Right atrium auricular region (tissue), 2 donors: ENCODE measurements at regions not wholly inside any gene's neighbourhood (a gene's known extent, or its start where the extent isn't known, plus 50 kb on each side); places are given as distances from the start of the nearest gene placed in this dataset.
"Not testable (repeated sequence)": the region's sequence is repeated elsewhere in the genome, so short reads cannot be mapped to it uniquely, and the experiment has no call there.

Experiments used
- DNase-seq: peaks from one replicate; pipeline ENCODE4 v3.0.0-alpha.2; 2019; ENCODE audit warnings: low spot score
- H3K27ac ChIP-seq, 2 donors: fragments of 200-600 bp; sonication (generic); 1 replicate in 1 of 2; 2 replicates in 1 of 2; pipeline ENCODE4 v1.5.1; 2016 to 2019
- H3K27me3 ChIP-seq, 2 donors: fragments of 200-600 bp; sonication (generic); one replicate each; pipeline versions ENCODE4 v1.5.1 to v1.6.0; 2017 to 2019
- H3K36me3 ChIP-seq: fragments of 200-600 bp; sonication (generic); one replicate; pipeline ENCODE4 v1.5.1; 2016
- H3K4me1 ChIP-seq, 2 donors: fragments of 200-600 bp; sonication (generic); one replicate each; pipeline versions ENCODE4 v1.5.1 to v1.6.0; 2017 to 2019
- H3K4me3 ChIP-seq, 2 donors: fragments of 200-600 bp; sonication (generic); 1 replicate in 1 of 2; 2 replicates in 1 of 2; pipeline ENCODE4 v1.5.1; 2017 to 2019; ENCODE audit warnings: mild to moderate bottlenecking in 1 of 2, moderate library complexity in 1 of 2
- H3K9me3 ChIP-seq, 2 donors: fragments of 200-600 bp; sonication (generic); one replicate each; pipeline ENCODE4 v1.5.1; 2019
- TF ChIP-seq, protein P1 (sequence below), 2 donors: fragments of 200-600 bp; sonication (generic); IDR thresholded peaks; one replicate each; pipeline ENCODE4 v1.5.1; 2019; ENCODE audit warnings: antibody characterized with exemption in 2 of 2

DNA sequence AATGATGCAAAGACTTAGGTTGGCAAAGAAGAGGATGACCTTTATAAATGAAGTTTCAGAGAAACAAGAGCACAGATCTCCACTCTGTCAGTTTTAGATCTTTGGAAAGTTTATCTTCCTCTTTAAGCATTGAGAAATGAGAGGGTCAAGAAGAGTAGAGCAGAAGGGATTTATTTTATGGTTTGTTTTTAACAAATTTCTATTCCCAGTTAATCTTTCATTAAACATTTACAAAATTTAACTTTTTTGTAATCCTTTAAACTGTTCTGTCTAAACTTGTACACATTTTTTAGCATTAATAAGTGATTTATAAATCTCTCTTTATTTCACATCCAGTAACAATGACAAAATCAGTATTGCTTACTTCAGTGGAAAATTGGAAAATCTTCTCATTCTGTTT lies 875.0 kb upstream of the IGFBP7 start:
- Histone ChIP-seq H3K4me1 (no peaks in the 10 kb centered on the region), H3K36me3 (no peaks in the 10 kb centered on the region), H3K27me3 (no peaks in the 10 kb centered on the region), H3K4me3 (no peak overlapping the region), H3K9me3 (no peaks in the 10 kb centered on the region), H3K27ac (no peak overlapping the region)
- DNase-seq, result no peak
- TF ChIP-seq, protein P1, sequence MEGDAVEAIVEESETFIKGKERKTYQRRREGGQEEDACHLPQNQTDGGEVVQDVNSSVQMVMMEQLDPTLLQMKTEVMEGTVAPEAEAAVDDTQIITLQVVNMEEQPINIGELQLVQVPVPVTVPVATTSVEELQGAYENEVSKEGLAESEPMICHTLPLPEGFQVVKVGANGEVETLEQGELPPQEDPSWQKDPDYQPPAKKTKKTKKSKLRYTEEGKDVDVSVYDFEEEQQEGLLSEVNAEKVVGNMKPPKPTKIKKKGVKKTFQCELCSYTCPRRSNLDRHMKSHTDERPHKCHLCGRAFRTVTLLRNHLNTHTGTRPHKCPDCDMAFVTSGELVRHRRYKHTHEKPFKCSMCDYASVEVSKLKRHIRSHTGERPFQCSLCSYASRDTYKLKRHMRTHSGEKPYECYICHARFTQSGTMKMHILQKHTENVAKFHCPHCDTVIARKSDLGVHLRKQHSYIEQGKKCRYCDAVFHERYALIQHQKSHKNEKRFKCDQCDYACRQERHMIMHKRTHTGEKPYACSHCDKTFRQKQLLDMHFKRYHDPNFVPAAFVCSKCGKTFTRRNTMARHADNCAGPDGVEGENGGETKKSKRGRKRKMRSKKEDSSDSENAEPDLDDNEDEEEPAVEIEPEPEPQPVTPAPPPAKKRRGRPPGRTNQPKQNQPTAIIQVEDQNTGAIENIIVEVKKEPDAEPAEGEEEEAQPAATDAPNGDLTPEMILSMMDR (IDR thresholded peaks at IDR 0.05), result no peak

DNA sequence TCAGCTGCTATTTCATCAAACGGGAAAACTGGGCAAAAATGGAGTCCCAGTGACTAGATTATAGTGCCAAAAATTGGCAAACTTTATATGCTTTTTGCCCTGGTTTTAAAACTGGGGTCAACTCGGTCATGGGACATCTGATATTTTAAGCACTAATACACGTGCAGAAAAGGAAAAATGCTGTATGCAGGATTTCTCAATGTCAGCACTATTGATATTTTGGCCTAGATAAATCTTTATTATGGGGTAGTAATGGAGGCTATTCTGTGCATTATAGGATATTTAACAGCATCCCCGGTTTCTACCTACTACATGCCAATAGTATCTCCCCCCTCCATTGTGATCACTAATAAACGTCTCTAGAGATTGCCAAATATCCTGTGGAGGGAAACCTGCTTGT lies 870.9 kb upstream of the IGFBP7 start:
- Histone ChIP-seq H3K27me3 (no peaks in the 10 kb centered on the region), H3K27ac (no peak overlapping the region), H3K36me3 (no peaks in the 10 kb centered on the region), H3K9me3 (no peaks in the 10 kb centered on the region), H3K4me1 (no peaks in the 10 kb centered on the region), H3K4me3 (no peak overlapping the region)
- no peak for DNase-seq
- TF ChIP-seq, protein P1 (IDR thresholded peaks at IDR 0.05), result no peak

DNA sequence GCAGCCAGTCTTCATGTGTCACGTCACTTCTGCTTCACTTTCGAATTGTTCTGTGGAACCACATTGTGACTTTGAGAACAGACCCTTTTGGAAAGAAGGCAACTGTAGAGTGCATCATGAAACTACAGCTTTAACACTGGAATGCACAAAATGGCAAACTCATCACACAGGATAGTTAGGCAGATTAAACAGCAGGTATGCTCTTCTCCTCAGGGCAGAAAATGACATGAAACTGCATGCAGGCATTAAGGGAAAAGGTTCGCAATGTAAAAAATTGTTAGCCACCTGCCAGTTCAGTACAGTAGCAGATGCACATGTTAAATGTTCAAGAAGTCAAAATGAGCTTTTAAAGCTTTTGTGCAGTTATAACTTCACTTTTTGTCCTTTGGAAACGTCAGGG lies 864.6 kb upstream of the IGFBP7 start:
- H3K4me3 ChIP-seq, result no peak overlapping the region
- no peak overlapping the region for H3K27ac ChIP-seq
- H3K9me3 ChIP-seq, result no peaks in the 10 kb centered on the region
- DNase-seq, result no peak
- H3K36me3 ChIP-seq, result no peaks in the 10 kb centered on the region
- no peaks in the 10 kb centered on the region for H3K4me1 ChIP-seq
- TF ChIP-seq, protein P1 (IDR thresholded peaks at IDR 0.05), result no peak
- no peaks in the 10 kb centered on the region for H3K27me3 ChIP-seq

DNA sequence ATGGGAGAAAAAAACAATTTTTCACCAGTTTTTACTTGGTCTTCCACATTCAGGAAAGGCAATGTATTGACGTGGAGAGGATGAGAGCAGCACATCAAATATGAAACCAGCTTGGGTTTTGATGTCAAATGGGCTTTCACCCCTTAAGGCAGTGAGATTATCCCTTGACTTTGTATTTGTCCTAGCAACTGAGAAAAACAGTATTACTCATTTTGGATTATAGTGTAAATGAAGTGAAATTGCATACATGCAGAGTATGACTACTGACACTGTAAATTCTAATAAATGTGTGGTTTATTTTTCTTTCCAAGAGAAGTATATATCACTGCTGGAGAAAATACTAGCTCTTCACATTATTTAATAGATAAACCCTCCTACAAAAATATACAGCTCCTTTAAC lies 863.6 kb upstream of the IGFBP7 start:
- TF ChIP-seq, protein P1 (IDR thresholded peaks at IDR 0.05), result no peak
- Histone ChIP-seq H3K4me3 (no peak overlapping the region), H3K27me3 (no peaks in the 10 kb centered on the region), H3K27ac (no peak overlapping the region), H3K9me3 (no peaks in the 10 kb centered on the region), H3K36me3 (no peaks in the 10 kb centered on the region), H3K4me1 (no peaks in the 10 kb centered on the region)
- DNase-seq, result no peak

DNA sequence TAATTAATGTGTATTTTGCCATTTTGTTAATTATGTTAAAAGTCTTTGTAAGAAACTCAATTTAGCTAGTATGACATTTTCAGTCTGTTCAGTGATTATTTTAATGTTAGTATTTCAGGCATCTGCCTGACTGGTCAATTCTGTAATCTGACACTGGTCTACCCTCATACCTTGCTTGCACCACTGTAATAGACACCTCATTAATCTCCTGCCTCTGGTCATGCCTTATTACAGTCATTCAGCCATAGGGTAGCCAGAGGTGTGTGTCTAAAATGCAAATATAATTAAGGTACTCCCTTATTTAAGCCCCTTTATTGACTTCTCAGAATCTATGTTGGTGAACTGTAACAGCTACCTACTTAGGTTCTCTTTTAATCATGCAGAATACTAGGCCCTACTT lies 861.1 kb upstream of the IGFBP7 start:
- peaks cover 0 to 10% of the 10 kb centered on the region in 2 donors for H3K9me3 ChIP-seq
- H3K36me3 ChIP-seq, result no peaks in the 10 kb centered on the region
- no peaks in the 10 kb centered on the region for H3K4me1 ChIP-seq
- DNase-seq, result no peak
- no peak overlapping the region for H3K27ac ChIP-seq
- no peak overlapping the region for H3K4me3 ChIP-seq
- TF ChIP-seq, protein P1 (IDR thresholded peaks at IDR 0.05), result no peak
- H3K27me3 ChIP-seq, result no peaks in the 10 kb centered on the region

DNA sequence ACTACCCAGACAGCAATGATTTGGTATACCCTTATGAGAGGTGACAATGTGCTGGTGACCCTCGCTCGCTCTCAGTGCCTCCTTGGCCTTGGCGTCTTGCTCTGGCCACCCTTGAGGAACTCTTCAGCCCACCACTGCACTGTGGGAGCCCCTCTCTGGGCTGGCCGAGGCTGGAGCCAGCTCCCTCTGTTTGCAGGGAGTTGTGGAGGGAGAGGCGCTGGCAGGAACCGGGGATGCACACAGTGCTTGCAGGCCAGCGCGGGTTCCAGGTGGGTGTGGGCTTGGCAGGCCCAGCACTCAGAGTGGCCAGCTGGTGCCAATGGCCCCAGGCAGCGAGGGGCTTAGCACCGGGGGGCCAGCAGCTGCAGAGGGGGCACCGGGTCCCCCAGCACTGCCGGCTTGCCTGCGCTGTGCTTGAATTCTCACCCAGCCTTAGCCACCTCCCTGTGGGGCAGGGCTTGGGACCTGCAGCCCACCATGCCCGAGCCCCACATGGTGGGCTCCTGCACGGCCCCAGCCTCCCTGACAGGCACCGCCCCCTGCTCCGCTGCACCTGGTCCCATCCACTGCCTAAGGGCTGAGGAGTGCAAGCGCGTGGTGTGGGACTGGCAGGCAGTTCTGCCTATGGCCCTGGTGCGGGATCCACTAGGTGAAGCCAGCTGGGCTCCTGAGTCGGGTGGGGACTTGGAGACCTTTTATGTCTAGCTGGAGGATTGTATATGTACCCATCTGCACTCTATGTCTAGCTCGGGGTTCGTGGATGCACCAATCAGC lies 857.0 kb upstream of the IGFBP7 start:
- H3K4me3 ChIP-seq, result no peak overlapping the region
- no peaks in the 10 kb centered on the region for H3K36me3 ChIP-seq
- no peaks in the 10 kb centered on the region for H3K4me1 ChIP-seq
- no peak for DNase-seq
- TF ChIP-seq, protein P1 (IDR thresholded peaks at IDR 0.05), result no peak
- H3K9me3 ChIP-seq, result peaks cover 0 to 10% of the 10 kb centered on the region in 2 donors
- H3K27ac ChIP-seq, result no peak overlapping the region
- no peaks in the 10 kb centered on the region for H3K27me3 ChIP-seq

DNA sequence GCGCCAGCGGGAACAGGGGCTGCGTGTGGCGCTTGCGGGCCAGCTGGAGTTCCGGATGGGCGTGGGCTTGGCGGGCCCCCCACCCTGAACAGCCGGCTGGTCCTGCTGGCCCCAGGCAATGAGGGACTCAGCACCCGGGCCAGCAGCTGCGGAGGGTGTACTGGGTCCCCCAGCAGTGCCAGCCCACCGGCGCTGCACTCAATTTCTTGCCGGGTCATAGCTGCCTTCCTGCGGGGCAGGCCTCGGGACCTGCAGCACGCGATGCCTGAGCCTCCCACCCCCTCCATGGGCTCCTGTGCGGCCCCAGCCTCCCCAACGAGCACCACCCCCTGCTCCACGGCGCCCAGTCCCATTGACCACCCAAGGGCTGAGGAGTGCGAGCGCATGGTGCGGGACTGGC lies 855.2 kb upstream of the IGFBP7 start:
- not testable (repeated sequence) for H3K36me3 ChIP-seq, H3K27me3 ChIP-seq, DNase-seq, H3K4me3 ChIP-seq, H3K4me1 ChIP-seq, H3K9me3 ChIP-seq, H3K27ac ChIP-seq
